ENCODE measurements at regions not wholly inside any gene's neighbourhood (a gene's known extent, or its start where the extent isn't known, plus 50 kb on each side); places are given as distances from the start of the nearest gene placed in this dataset.

DNA sequence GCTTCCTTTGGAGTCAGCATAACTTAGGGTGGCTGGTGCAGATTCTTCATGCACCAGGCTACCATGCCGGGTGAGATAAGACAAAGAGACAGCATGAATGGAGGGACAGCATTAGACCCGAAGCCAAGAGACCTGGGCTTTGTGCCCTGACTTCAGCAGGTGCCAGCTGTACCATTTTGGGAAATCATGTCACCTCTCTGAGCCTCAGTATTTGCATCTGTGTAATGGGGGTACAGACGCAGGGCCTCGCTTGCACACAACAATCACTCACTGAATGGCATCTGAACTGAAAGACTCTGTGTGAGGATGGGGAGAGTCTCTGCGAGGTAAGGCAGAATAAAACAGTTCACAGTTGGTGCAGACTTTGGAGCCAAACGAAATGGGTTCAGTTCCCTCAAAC, 1053.7 kb downstream of the VRK1 start:
- no peak for DNase-seq (ENCODE audit: low read depth, low spot score)

DNA sequence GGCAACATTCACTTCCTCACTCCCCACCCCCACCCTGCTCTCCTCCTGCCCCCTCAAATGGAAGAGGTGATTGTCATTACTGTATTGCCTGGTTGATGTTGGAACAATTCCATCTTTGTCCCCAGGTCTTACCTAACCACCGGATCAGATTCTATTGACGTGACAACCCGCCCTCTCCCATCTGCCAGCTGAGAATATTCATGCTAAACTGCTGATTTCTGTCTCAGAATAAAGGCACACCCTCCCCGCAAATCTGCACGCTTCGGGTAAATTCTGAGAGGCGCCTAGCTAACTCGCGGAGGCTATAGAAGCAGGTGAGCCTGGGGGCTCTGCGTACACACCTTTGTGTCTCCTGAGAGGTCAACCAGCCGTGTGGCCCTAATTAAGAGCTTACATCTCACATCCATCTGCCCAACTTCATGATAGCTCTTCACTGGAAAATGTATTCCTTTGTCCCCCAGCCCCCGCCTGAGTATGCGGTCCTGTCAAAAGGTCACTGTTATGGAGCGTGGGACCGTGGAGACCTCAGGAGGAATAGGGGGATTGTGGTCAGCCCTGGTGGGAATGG, 1054.3 kb downstream of the VRK1 start:
- no peak for DNase-seq (ENCODE audit: low read depth, low spot score)

GRCh38 chr14:97854918-97855317, 1057.7 kb downstream of the VRK1 start:
- no peak for DNase-seq (ENCODE audit: low read depth, low spot score)

- no peak for DNase-seq (ENCODE audit: low read depth, low spot score)
Observed at GRCh38 chr14:97866195-97866594, 1069.0 kb downstream of the VRK1 start.

DNA sequence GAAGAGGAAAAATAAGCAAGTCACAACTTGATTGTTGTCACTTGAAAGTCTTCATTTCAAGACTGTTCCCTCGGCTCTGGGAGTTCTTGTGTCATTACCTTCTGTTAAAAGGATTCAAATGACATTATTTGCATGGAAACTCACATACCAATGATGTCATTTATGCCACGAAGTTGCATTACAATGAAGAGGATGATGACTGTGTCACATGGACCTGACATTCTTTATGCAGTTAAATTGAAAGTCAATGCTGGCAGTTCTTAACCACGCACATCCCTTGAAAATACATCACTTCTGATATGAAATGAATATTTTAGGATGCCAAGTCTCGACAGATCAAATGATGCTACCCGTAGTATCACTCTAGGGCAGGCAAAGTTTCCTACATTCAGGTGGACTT, 1069.5 kb downstream of the VRK1 start:
- no peak for DNase-seq (ENCODE audit: low read depth, low spot score)

DNA sequence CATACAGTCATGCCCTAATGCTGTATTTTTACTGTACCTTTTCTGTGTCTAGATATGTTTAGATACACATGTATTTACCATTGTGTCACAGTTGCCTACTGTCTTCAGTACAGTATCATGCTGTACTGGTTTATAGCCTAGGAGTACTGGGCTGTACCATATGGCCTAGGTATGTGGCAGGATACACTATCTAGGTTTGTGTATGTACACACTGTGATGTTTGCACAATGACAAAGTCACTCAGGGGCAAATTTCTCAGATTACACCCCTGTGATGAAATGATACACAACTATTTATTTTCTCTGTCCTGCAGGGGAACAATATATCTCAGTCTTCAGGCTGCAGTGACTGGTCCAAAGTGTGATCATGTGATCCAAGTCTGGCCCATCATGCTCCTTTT, 1076.1 kb downstream of the VRK1 start:
- DNase-seq (ENCODE audit: low read depth, low spot score): no peak

- DNase-seq (ENCODE audit: low read depth, low spot score): no peak
Observed at GRCh38 chr14:97874394-97874793, 1077.2 kb downstream of the VRK1 start.

DNA sequence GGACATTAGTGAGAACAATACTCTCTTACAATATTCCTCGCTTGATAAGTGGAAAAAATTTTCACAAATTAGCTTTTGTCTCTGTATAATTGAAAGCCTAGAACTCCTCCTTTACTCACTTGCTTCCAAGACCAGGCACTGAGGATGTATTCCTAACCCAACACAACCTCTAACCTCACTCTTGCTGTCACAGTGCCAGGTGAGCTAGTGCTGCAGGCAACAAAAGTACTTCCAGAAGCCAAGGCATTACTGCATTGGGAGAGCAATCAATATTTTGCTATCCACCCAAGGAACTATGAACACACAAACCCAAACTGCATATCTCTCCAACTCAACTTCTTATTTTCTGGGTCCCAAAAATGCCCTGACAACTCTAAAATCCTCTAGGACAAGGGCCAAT, 1081.0 kb downstream of the VRK1 start:
- no peak for DNase-seq (ENCODE audit: low read depth, low spot score)

DNA sequence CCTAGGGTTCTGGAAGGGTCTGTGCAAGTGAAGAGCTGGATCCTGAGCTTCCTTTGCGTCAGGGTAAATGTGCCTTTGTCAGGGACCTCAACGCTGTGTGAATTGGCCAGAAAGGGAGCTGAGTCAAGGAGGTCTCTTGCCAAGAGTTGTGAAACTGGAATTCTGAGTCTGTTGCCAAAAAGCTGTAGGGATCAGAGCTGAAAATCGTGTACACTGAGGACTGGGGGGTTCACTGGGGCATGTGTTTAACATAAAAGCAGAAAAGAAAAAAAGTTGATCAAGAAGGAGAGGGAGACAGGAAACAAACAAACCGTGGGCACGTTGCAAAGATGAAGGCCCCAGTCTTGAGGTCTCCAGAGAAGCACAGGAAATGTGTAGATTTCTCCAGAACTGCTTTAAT, 1081.5 kb downstream of the VRK1 start:
- DNase-seq (ENCODE audit: low read depth, low spot score): no peak

- no peak for DNase-seq (ENCODE audit: low read depth, low spot score)
Observed at GRCh38 chr14:97887690-97888089, 1090.5 kb downstream of the VRK1 start.

DNA sequence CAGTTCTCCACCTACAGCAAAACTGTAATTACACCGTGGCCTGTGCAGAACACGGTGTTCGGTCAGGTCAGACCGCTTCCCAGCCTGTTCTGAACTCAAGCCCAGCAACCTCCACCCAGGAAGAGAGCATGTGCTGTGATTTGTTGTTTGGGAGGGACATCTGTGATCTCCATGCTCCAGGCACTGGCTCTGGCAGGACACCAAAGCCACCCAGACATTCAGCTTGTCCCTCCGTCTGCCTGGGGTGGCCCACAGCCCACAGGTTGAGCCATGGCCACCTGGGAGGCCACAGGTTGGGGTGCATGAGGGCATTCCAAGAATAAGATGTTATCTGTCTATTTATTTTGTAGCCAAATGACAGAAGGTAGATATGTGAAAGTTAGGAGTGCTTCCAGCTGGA, 1091.1 kb downstream of the VRK1 start:
- no peak for DNase-seq (ENCODE audit: low read depth, low spot score)

DNA sequence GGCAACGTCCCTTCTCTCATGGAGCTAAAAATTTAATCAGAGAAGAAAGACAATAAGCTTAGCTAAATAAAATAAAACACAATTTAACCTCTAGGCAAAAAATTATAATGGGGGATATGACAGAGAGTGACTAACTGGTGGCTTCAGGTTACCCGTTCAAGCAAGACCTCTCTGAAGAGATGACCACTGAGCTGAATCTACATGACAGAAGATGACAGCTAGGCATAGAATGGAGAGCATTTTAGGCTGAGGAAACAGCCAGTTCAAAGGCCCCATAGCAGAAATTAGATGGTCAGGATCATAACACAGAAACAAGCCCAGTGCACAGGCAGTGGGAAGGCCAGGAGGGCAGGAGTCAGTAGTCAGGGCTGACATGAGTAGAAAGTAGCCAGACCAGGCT, 1094.3 kb downstream of the VRK1 start:
- DNase-seq (ENCODE audit: low read depth, low spot score): no peak

DNA sequence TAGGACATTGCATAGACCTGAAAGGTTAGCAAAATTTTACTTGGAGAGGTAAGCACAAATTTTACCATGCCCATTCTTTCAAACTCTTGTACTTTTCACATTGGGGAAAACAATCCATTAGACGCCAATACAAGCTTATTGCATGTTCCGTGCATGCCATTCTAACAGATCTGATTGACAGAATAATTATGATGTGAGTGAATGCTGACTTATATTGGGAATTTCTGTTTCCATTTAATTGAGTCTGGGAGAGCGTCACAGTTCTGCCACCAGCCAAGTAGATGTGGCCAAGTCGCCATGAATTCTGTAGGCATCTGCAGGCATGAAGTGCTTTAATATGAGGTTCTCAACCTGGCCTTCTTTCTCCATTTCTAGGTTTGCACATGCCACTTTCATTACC, 1097.4 kb downstream of the VRK1 start:
- DNase-seq (ENCODE audit: low read depth, low spot score): no peak

DNA sequence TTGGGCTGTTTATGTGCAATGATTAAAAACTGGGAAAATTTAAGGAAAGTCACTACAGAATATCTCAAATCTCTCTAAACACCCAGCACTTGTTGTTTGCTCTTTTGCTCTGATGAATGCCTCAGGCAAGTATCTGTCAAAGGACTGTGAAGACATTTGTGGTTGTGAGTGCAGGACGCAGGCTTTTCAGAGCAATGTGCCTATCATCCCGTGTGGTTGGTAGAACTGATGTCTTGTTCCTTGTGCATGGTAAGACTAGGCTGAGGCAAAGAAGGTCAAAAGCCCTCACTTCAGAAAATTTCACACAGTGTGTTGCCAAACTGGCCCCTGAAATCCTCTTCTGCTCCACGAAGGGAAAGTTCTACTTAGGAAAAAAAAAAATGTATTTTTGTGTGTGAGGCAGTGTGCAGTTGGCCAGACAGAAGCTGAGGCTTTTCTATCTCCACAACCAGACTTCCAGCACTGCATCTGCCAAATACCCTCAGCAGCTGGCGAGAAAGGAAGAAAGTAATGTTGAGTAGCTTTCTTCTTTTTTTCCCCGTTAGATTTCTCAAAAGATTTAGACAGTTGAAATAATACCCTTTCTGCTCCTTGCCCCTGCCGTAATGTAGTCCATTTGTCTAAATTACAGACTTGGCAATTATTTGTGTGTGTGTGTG, 1103.1 kb downstream of the VRK1 start:
- DNase-seq (ENCODE audit: low read depth, low spot score): no peak

DNA sequence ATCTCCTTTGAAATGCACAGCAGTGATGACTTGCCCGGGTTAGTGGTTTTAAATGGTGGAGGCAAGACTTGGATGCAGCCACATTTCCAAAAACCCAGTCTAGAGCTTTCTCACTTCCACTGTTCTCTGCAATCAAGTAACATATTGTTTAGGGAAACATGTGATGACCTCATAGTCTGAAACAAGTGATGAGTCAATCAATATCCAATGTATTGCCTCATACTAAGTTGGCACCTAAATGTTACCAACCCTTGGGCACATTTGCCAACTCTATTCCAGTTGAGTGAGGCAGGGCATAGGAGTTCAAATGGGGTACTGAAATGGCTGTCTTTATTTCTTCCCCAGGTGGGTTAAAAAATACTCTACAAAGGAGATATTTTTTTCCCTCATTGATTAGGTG, 1105.4 kb downstream of the VRK1 start:
- no peak for DNase-seq (ENCODE audit: low read depth, low spot score)

- no peak for DNase-seq (ENCODE audit: low read depth, low spot score)
Observed at GRCh38 chr14:97903821-97904220, 1106.6 kb downstream of the VRK1 start.

DNA sequence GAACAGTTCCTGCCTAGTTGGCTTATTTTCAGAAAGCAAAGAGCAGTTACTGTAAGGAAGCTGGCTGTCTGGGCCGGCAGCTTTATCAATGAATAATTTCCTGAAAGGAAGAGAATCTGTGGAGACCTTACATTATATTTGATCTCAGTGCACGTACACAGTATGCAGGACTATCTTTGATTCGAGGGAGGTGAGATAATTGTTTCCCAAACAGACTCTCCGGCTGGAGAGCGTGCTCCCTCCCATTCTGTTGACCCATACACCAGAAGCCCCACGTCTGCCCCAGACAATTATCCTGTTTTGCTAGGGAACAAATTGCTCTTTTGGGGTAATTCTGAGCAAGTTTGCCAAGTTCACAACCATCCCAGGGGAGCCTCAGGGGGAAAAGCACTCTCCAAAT, 1115.0 kb downstream of the VRK1 start:
- no peak for DNase-seq (ENCODE audit: low read depth, low spot score)

DNA sequence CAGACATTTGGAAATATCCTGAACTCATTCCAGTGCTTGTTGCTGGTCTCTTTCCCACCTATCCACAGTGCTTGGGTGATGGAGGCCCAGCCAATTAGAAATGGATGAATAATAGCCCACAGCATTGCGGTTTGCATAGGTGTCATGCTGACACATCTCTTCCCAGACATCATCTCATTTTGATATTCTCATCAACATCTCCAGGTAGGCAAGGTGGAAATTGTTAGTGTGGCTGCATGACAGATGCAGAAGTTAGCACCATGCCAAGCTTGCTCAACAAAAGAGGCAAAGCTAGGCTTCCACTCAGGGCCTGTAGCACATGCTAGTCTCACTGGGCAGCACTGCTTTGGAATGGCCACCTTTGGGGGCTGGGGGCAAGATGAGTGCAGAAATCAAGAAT, 1118.9 kb downstream of the VRK1 start:
- no peak for DNase-seq (ENCODE audit: low read depth, low spot score)

GRCh38 chr14:97916669-97917568, 1119.7 kb downstream of the VRK1 start:
- no peak for DNase-seq (ENCODE audit: low read depth, low spot score)

GRCh38 chr14:97920201-97920600, 1123.0 kb downstream of the VRK1 start:
- DNase-seq (ENCODE audit: low read depth, low spot score): no peak

DNA sequence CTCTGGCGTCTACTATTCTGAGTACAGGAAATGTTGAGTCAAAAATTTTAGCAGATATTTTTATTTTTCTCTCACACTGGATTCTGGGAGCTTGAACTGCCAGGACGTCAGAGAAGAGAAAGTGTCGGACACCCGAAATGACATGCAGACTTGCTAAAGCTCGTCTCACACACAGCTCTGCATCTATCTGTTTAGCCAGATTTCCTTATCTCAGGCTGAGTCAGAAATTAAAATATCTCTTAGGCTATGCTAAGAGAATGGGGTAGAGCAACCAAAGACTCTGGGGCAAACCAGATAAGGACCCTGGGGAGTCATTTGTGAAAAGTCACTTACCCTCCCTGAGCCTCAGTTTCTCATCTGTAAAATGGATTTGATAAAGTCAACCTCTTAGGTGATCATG, 1124.1 kb downstream of the VRK1 start:
- no peak for DNase-seq (ENCODE audit: low read depth, low spot score)

DNA sequence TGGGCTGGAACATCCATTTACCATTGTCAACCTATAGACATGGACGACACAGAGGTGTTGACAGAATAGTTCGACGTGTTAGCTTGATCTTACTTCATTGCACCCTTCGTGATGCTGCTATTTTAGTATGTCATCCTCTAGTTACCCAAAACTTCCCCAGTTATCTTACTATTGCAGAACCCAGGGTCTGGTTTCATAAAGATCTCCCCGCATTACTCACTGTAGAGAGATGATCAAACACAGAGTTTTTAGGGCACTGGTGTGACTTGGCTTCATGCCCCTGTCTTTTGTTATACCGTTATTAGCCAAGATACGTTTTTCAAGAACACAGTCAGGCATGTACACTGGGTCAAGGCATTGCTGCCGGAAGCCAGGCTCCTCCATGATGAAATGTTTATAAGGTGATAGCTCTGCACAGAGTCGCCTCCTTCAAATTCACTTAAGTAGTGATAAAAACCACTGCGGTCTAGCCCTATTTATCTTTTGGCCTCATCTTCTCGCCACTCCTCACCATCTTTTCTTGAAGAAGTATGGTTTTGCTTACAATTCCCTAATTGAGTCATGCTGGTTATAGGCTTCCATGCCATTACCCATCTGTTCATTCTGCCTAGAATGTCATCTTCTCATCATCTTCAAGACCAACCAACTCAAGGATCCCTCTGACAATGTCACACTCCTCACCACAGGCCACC, 1127.9 kb downstream of the VRK1 start:
- no peak for DNase-seq (ENCODE audit: low read depth, low spot score)
